GM21447 (cell line): ENCODE measurements at regions not wholly inside any gene's neighbourhood (a gene's known extent, or its start where the extent isn't known, plus 50 kb on each side); places are given as distances from the start of the nearest gene placed in this dataset.
"Not testable (repeated sequence)": the region's sequence is repeated elsewhere in the genome, so short reads cannot be mapped to it uniquely, and the experiment has no call there.

Source experiments
- ATAC-seq: cut with Tn5 transposase; IDR thresholded peaks from one replicate; pipeline ENCODE4 v1.9.1; 2021; ENCODE audit not compliant: unreplicated experiment

DNA sequence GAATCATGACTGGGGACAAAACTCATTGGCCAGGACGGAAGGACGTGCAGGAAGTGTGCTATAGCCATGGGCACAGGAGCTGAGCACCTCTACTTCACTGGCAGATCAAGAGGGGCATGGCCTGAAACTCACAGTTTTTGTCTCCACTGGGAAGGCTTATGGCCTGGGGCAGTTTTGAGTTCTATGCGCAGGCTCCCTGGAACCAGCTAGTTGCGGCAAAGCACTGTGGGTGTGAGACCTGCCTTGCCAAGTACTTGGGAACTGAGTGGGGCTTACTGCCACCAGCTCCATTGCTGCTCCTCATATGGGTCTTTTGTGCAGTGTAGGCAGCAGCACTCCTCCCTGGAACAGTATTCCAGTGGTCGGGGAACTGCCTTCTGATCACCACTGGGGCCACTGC is 282.6 kb upstream of the EYS start:
- no peak for ATAC-seq

GRCh38 chr6:65988006-65988405 is 281.0 kb upstream of the EYS start:
- no peak for ATAC-seq

DNA sequence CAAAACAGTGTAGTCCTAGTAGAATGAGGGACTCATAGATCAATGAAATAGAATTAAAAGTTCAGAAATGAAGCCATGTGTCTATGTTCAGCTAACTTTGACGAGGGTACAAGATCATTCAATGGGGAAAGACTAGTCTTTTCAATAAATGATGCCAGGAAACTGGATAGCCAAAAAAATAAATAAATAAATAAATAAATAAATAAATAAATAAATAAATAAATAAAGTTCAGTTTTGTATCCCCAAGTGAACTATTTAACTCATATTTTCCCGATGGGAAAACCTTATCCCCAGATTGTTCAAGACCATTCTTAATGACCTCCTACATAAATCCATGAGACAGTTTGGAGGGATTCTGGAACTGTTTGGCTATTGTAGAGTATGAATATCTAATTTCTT is 277.1 kb upstream of the EYS start:
- ATAC-seq: no peak

DNA sequence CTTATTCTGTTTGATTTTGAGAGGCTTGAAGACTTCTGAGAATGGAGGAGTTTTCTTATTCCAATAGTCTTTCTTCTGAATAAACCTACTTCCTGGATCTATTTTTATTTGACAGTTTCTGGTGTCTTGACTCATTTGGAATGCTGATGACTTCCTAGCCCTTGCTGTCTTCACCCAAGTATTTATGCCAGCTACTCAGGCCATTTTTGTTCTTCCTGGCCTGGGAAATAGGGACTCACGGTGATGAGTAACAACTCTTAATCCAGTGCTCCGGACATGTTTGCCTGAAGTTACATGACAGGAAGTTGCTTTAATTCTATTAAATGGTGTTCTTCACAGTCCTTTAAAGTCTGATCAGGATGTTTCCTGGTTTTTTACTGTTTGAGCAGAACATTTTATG is 272.1 kb upstream of the EYS start:
- ATAC-seq: no peak

- ATAC-seq: not testable (repeated sequence)
These were observed 264.2 kb upstream of the EYS start for GRCh38 chr6:65971252-65971651.

DNA sequence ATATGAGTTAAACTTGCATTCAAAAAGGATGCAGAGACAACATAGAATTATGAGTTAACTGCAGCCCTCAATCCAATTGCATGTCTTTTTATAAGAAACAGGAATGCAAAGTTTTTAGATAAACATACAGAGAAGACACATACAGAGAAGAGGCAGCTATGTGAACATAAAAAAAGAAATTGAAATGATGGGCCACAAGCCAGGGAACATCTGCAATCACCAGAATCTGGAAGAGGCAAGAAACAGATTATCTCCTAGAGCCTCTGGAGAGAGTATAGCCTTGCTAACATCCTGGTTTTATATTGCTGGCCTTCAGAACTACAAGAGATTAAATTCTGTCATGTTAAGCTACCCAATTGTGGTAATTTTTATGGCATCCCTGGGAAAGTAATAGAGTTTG is 257.2 kb upstream of the EYS start:
- ATAC-seq: no peak

- no peak for ATAC-seq
These were observed 248.0 kb upstream of the EYS start for GRCh38 chr6:65955034-65955433.

DNA sequence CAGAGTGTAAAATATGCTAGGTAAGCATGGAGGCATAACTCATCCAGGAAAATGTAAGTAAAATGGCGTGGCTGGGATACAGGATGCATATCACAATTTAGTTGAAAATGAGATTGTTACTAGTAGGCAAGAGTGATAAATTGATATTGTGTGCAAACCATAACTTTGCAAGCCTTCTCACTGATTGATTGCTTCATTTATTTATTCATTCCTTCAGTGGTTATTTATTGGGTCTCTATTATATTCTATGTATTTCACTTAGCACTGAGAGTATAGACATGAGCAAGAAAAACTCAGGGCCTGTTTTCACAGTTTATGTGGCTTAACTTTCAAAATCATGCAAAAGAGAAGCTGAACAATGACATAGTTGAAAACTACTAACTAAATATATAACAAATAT is 241.0 kb upstream of the EYS start:
- no peak for ATAC-seq

GRCh38 chr6:65943548-65943947 is 236.5 kb upstream of the EYS start:
- ATAC-seq: no peak

DNA sequence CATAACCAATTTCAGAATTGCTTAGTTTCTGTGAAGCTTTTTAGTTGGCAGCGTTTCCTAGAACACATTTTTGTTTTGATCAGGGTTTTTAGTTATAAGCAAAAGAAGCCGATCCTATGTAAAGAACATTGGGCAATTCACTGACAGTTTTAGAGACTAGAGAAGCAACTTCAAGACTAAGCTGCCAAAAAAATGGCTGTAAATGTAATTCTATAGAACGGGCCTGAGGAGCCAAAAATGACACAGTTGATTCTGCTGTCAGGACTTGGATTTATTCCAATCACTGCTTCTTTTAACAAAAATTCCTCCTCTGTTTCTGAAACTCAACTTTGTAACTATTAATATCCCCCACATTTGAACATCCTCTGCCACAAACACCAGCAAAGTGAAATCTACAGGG is 236.0 kb upstream of the EYS start:
- no peak for ATAC-seq

GRCh38 chr6:65938000-65938399 is 231.0 kb upstream of the EYS start:
- ATAC-seq: no peak

DNA sequence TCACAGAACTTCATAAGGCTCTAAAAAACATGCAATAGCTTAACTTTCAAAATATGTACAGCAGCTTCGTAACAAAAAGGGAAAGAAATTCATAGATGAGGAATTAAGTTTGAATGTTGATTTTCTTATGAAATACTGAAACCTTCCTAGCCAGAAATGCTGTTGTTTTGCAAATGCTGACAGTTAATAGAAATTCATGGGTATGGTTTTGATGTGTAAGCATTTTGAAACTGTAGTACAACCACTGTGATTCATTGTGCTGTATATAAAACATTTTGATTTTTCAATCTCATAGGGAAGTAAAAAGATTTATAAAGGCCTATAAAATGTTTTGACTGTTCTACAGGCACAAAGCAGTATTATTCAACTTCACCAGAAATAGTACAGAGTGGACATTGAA is 228.4 kb upstream of the EYS start:
- no peak for ATAC-seq

DNA sequence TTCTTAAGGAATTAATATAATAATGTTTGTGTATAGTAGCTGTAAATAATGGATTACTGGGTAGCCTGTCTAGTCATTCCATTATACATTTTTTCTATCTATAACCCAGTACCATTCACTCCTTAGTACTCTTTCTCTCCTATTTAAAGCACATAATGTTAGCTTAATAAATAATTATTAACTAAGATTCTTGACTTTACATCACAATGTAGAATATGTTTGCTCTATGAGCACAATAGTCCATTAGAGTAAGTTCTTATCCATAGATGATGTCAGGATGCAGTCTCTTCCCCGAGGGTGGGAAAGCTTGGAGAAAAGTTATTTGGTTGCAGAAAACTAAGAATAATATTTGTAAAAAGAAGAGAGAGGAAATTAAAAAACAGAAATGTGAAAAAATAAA is 226.4 kb upstream of the EYS start:
- ATAC-seq: no peak

DNA sequence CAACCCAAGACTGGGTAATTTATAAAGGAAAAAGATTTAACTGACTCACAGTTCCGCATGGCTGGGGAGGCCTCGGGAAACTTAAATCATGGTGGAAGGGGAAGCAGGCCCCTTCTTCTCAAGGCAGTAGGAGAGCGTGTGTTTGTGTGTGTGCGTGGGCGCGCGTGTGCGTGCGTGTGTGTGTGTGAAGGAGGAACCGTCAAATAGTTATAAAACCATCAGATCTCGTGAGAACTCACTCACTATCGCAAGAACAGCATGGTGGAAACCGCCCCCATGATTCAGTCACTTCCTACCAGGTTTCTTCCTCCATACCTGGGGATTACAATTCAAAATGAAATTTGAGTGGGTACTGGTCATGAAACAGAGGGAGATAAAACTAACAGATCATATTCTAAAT is 220.1 kb upstream of the EYS start:
- no peak for ATAC-seq

DNA sequence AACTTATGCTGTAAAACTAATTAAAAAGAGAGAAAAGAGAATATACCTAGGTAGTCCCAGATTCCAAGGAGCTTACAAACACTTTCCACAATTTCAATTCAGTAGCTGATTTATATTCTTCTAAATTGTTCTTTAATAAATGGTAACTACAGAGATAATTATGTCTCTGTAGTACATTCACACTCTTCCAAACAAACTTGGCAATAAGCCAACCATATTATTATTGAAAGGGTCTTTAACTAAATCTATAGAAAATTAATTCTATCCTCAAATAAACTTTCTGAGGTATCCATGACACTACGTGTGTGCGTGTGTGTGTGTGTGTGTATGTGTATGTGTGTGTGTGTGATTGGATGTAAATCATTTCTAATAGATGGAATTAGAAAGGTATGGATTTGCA is 217.4 kb upstream of the EYS start:
- ATAC-seq: no peak

DNA sequence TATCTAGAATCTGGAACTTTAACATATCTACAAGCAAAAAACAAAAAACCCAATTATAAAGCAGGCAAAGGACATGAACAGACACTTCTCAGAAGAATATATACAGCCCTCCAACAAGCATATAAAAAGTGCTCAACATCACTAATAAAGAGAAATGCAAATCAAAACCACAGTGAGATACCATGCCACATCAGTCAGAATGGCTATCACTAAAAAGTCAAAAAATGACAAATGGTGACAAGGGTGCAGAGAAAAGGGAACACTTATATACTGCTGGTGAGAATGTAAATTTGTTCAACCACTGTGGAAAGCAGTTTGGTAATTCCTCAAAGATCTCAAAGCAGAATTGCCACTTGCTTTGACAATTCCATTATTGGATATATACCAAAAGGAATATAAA is 215.0 kb upstream of the EYS start:
- no peak for ATAC-seq

DNA sequence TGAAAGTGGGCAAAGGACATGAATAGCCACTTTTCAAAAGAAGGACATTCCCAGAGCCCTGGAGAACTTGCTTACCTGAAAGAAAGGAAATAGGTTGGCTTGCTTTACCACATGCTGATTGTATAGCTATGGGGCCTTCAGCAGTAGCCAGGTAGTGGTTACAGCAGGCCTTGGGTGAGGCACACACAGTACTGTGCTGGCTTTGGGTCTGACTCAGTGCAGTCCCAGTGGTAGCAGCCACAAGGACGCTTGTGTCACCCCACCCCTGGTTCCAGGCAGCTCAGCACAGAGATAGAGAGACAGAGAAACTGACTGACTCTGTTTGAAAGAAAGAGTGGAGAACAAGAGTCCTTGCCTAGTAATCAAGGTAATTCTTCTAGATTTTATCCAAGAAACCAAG is 201.0 kb upstream of the EYS start:
- no peak for ATAC-seq

GRCh38 chr6:65903992-65904391 is 197.0 kb upstream of the EYS start:
- ATAC-seq: no peak

GRCh38 chr6:65900928-65901327 is 193.9 kb upstream of the EYS start:
- no peak for ATAC-seq

- ATAC-seq: no peak
These were observed 189.1 kb upstream of the EYS start for GRCh38 chr6:65896140-65896539.

DNA sequence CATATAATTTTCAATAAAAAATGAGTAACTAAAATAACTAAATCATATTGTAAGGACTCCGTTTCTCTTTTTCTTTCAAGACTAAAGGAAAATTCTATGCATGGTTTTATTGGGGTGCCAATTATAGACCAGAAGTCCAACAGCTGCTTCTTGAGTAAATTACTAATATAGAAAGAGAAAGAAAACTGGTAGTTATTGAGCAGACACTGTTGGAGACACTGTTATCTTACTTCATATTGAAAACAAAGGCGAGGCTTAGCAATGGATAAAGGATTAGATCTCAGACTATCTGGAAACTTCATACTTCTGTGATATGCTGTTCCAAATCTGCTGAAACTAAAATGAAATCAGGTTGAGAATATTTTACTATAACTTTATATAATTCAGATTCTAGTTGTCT is 169.6 kb upstream of the EYS start:
- no peak for ATAC-seq

GRCh38 chr6:65852369-65852852 is 145.4 kb upstream of the EYS start:
- no peak for ATAC-seq

DNA sequence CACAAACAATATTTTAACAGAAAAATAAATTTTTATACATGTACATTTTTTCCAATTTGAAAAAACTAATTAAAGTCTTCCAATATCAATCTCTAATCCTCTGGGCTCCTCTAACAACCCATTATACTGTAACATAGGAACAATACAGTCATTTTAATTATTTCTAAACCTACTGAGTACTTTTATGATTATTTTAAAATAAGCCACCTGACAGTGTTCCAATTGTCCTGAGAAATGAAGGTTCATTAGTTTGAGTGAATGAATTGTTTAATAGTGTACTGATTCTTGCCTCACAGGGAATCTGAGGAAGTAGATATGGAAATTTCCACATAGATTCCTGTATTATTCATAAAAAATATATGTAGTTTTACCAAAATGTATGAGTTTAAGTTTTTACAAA is 123.1 kb upstream of the EYS start:
- ATAC-seq: no peak

DNA sequence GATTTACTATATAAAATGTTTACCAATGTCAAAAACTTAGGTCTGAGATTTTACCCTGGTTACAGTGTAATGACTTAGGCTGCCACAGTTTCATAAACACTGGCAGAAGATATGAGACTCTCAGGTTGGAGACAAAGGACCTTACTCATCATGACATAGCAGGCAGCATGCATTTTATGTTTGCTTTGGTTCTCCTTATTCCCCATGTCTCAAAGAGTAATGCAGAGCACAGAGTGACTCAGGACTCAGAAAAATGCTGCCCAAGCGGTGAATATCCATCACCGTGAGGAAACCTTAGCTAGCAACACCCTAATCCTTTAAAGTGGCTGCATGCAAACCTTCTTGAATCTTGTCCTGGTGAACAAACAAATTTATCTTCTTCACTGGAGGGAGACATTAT is 112.1 kb upstream of the EYS start:
- ATAC-seq: no peak
